ENCODE measurements at regions not wholly inside any gene's neighbourhood (a gene's known extent, or its start where the extent isn't known, plus 50 kb on each side); places are given as distances from the start of the nearest gene placed in this dataset.

DNA sequence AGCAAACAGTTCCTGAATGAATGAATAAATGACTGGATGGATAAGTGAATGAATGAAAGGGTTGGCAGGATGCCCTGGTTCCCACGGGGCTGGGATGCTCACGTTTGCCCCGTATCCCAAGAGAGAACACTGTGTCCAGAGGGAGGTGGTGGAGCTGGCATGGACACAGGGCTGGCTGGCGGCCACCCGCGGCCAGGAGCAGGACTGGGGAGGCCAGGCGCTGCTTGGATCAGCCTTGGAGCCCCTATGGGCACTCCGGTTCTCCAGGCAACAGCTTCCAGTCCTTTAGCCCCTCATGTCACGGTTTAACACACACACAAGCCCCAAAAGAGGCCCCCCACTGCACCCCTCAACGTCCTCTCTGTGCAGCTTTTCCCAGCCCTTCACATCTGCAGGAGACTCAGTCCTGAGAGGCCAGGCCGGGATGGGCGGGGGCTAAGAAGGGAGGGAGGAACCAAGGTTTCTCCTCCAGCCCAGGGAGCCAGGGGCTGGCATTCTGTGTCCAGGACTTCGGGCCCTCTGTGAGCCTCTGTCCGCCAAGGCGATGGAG is 86.0 kb upstream of the ALDH1L1 start:
- no peak for DNase-seq

DNA sequence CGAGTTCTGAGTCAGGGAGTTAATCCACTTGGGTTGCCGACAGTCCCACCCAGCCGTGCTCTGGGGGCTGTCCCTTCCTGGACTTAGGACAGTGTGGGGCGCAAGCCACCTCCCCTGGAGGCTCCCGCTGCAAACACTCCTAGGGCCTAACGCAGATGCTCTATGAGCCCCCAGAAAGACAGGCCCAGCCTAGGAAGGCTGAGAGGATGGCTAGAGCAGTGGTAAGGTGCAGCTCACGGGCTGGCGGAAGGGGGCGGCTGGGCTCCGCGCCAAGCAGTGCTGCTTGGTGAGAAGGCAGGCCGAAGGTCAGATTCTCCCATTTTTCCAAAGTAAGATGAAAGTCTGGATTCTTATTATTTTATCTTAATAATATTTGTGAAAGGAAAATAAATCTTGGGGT is 84.6 kb upstream of the ALDH1L1 start:
- no peak for DNase-seq

DNA sequence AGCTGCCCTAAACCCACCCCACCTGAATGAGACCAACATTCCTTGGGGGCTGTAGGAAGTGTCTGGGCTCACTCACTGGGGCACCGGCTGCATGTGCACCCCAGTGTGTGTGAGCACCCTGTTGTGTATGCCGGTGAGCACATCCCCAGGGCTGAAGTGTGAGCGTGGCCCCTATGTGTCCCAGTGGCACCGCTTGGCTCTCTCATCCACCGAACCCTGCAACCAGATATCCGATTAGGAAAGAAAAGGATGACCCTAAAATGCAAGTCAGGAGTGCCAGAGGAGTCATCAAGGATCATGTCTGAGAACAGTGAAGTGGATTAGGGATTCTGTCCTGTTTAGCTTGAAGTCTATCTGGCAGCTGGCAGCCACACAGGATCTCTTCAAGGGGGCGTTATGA is 84.0 kb upstream of the ALDH1L1 start:
- no peak for DNase-seq

DNA sequence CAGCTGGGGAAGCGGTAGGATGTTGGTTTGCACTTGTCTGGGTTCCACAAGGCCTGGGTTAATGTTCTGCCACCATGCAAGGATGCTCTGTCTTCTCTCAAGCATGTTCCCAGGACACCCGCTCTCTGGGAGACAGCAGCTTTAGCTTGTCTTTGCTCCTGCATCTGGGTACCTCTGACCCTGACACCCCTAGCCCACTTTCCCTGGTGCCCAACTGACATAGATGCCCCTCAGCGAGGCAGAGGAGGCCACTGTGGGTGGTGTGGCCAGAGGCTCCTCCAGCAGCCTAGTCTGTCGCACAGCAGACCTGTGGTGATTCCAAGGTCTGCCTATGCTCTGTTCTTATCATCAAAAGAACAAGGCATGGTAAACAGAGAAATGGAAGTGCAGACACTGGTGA is 83.6 kb upstream of the ALDH1L1 start:
- no peak for DNase-seq

DNA sequence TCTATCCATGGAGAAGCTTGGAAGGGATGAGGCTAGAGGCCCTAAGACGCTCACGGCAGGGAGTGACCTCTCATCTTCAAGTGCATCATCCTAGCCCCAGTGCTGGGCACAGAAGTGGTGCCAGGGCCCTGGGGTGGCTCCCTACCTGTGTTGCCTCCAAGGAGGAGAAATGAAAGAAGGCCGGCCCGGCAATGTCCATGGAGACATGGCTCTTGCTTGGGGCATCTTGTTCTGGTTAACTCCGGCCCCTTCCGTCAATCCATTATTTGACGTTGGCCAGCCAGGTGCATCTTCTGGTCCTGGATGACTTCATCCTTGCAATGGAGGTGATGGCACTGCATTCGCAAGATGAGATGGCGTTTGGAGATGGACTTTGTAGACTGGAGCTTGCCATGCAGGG is 83.2 kb upstream of the ALDH1L1 start:
- DNase-seq: no peak

DNA sequence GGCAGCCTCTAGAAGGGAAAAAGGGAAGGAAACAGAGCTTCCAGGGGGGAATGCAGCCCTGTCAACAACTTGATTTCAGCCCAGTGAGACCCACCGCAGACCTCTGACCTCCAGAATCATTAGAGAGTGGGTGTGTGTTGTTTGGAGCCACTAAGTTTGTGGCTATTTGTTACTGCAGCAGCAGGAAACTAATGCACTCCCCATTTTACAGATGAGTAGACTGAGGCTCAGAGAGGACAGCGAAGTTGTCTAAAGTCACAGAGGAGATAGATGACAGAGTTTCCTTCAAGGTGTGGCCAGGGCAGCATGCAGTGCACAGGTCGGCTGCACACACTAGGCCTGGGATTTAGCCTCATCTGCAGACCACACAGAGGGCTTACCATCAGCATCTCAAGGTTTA is 81.8 kb upstream of the ALDH1L1 start:
- no peak for DNase-seq

DNA sequence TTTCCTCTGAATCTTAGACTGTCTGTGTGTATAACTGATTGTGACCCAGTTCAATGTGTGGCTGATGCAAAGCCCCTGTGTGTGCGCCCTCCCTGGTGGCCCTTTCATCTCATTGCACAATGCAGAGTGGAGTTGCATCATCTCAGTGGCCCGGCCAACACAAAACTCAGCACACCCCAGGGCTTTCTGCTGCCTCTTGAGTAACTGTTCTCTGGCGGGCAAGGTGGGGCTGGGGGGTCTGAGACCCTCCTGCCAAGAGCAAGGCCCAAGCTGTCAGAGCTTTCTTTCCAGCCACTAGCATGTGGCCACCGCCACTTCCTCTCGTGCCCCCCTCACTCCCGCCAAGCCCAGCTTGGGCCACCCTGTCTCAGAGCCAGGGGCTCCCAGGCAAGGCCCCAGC is 80.7 kb upstream of the ALDH1L1 start:
- no peak for DNase-seq

DNA sequence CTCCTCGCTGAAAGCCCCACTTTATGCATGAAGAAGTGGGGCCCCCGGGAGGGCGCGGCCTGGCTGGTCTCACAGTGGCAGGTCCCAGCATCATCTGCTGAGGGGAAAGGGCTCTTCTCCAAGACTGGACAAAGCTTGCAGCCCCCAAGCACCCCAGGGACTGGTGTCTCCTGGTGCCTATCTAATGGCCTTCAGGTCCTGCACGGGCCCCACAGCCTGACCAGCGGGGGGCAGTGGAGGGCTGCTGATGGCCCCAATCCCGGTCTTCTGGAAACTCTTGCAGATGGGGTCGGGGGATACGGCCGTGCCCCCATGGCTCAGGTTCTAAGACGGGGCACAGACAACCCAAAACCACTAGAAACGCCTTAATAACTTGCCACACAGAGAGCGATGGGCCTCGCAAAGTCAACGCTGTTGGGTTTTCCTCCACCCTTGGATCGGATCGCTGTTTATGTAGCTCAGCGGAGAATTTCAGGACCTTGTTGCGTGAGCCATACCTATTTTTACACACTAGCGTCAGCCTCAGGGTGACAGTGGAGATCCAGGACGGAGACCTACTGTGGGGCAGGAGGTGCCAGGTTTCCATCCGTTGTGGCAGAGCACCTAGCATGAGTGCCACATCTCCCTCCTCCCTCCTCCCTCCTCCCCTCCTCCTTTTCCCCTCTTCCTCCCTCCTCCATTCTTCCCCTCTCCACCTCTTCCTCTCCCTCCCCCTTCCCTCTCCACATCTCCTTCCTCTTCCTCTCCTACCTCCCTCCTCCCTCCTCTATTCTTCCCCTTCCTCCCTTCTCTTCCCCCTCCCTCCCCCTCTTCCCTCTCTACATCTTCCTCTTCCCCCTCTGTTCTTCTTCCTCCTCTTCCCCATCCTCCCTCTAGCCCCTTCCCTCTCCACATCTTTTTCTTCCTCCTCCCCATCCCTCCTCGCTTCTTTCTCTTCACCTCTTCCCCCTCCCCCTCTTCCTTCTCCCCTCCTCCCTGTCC is 79.3 kb upstream of the ALDH1L1 start:
- no peak for DNase-seq

DNA sequence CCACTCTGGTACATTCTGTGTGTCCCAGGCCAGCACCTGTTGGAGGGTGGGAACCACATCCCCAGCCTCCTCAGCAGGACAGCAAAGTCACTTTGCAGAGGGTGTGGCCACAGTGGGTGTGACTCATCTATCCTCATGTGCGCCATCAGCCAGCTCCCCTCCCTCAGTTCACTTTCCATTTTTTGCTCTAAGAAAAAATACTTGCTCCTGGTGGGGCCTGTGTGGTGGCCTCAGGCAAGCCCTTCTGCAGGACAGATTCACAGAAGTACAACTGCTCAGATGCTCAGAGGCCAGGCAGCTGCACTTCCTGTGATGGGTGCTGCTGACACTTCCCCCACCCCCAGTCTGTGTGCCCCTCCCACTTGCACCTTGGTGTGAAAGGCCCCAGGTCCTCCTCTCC is 78.3 kb upstream of the ALDH1L1 start:
- DNase-seq: no peak

DNA sequence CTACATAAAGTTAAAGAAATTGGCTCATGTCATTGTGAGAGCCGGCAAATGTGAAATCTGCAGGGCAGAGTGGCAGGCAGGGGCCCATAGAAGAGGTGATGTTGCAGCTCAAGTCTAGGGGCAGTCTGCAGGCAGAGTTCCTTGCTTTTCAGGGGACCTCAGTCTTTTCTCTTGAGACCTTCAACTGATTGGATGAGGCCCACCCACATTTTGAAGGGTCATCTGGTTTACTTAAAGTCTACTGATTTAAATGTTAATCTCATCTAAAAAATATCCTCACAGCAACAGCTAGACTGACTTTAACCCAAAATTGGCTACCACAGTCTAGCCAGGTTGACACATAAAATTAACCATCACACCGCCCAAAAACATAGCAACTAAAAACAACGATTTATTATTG is 77.6 kb upstream of the ALDH1L1 start:
- DNase-seq: no peak

DNA sequence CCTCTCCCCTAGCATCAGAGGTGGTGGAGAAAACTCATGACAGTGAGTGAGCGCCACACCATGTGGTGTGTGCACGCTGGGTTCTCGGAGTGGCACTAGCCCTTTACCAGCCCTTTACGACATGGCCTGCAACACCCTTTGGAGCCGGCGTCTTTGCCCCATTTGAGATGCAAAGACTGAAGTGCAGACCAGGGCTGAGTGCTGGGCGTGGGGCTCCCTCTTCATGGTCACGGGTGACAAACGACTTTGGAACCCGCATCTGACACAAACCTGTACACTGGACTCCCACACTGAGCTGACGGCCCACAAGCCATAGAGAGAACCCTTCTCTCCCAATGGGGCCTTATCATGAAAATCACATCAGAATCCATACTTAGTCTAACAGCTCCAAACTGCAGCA is 76.8 kb upstream of the ALDH1L1 start:
- DNase-seq: no peak

DNA sequence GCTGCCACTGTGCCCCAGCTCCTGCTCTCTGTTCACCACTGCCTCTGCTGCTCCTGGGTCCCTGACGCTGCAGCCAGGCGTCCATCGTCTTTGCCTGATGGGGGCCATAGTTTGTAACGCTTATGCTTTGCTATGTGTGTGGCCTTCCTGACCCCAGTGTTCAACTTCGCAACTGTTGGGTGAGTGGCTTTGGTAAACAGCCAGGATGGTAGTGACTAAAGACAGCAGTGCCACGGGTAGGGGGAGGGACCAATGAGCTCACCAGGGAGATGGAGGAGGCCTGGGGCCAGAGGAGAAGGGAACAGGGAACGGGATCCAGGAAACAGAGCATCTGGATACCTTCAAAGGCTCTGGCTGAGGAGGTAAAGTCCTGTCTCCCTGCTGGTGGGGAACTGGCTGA is 75.9 kb upstream of the ALDH1L1 start:
- DNase-seq: no peak

DNA sequence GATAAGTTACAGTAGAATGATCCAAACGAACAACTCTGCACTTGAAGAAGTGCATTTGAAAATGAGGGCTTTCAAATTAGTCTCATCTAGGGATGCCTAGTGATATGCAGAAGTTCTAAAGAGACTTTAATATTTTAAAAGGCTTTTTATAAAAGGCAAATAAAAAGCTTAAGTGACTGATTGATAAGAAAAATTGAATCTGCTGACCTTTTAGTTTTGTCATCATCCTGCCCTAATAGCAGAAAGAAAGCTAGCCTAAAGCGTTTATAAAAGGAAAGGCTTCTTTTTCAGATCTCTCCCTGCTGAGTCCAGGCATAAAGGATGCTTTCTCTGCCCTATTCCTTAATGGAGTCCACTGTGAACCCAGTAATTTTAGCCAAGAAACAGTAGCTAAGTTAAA is 72.7 kb upstream of the ALDH1L1 start:
- no peak for DNase-seq

DNA sequence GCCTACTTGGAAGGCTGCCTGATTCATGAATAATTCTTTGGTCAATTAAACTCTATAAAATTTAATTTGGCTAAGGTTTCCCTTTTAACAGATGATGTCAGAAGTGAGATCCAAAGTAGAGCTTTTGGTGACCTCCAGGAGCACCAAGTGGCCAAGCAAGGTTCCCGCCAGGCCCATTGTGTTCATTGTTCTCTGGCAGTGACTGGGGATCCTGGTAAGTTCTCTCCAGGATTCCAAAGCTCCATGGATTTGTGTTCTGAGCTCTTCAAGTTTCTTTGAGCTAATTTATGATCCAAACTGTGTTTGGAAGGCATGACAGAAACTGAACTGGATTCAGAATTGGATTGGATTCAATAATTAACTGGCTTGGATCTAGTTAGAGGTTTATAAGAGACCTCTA is 72.0 kb upstream of the ALDH1L1 start:
- no peak for DNase-seq

DNA sequence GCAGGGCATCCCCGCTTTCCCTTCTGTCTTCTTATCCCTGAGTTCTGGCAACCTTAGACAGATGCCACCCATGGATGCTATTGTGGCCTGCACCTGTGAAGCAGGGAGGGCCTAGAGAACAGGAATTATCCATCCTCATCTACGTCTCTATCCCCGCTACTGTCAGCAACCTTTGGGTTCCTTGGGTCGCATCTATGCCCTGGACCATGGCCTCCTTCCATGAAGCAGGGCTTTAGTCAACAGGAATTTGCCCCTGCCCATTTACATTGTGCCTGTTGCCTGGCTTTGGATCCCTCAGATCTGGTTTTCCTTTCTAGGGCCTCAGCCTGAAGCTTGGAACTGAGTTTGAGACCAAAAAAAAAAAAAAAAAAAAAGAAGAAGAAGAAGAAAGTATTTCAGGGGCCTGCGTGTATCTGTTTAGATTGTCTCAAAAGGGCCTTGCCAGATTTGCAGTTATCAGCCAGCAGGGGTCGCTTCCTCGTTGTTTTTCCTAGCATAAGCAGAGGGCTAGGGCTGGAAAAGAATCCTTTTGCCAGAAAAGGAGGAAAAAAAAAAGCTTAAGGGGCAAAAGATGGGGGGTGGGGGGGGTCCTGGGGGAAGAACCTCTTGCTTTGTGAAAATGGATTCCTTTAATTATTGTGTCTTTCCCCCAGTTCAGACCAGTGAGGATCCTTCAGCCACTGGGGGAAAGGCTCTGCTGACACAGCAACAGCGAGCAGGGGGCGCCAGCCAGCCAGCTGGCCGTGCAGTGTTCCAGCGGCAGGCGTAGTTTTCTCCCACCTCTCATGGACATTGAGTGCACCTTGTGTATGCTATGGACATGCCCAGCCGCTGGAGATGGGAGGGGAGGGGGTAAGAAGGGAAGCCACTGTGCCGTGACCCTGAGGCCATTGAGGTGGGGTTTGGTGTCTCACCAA is 65.7 kb upstream of the ALDH1L1 start:
- DNase-seq: peak; percentile 20

Data from NCI-H69 (cell line).